Neural cell (in vitro differentiated cells): ENCODE measurements at regions not wholly inside any gene's neighbourhood (a gene's known extent, or its start where the extent isn't known, plus 50 kb on each side); places are given as distances from the start of the nearest gene placed in this dataset.

Source experiments
- EP300 ChIP-seq: fragments of 450-650 bp; conservative IDR thresholded peaks from 2 replicates; pipeline ENCODE4 v1.6.1; 2014; ENCODE audit warnings: antibody characterized with exemption, mild to moderate bottlenecking, moderate library complexity; ENCODE audit not compliant: poor library complexity, severe bottlenecking
- EZH2 ChIP-seq: fragments of 200-600, 300-800 bp; shearing (Covaris generic), sonication (generic); IDR thresholded peaks from 2 replicates; pipeline ENCODE4 v1.6.1; 2014; ENCODE audit warnings: antibody characterized with exemption, low read length, borderline replicate concordance, mild to moderate bottlenecking; ENCODE audit not compliant: insufficient read depth, poor library complexity, severe bottlenecking
- POLR2AphosphoS5 ChIP-seq: IDR thresholded peaks from 2 replicates; pipeline ENCODE4 v1.6.1; 2012
- RAD21 ChIP-seq: fragments of 450-650 bp; conservative IDR thresholded peaks from 2 replicates; pipeline ENCODE4 v1.6.1; 2014; ENCODE audit warnings: antibody characterized with exemption, mild to moderate bottlenecking, moderate library complexity
- SMC3 ChIP-seq: fragments of 450-650 bp; conservative IDR thresholded peaks from 2 replicates; pipeline ENCODE4 v1.6.1; 2014; ENCODE audit warnings: antibody characterized with exemption, mild to moderate bottlenecking, moderate library complexity; ENCODE audit not compliant: poor library complexity
- TF ChIP-seq, protein P1 (sequence below): fragments of 450-650 bp; IDR thresholded peaks from 2 replicates; pipeline ENCODE4 v1.5.1; 2014; ENCODE audit warnings: antibody characterized with exemption, mild to moderate bottlenecking, moderate library complexity; ENCODE audit not compliant: poor library complexity, severe bottlenecking
- TF ChIP-seq, protein P2 (sequence below): IDR thresholded peaks from 2 replicates; pipeline ENCODE4 v1.6.1; 2012; ENCODE audit warnings: borderline replicate concordance

DNA sequence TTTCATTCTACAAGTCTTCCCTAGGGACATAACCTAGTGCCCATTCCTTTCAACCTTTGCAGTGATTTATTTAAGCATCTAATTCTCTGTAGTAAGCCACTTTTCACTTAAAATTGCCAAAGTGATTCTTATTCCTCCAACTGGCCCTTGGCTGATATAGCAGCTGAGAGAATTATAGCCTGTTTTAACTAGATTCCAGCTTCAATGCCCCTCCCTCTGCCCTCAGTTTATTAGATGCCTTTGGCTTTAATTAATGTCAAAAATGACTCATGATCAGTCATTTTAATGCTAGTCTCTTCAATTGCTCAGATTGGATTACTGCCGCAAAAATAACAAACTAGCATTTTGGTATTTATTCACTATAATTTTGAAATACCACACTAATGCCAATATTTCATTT lies 145.4 kb upstream of the KCTD3 start:
- no peak for TF ChIP-seq SMC3
- TF ChIP-seq, protein P1, sequence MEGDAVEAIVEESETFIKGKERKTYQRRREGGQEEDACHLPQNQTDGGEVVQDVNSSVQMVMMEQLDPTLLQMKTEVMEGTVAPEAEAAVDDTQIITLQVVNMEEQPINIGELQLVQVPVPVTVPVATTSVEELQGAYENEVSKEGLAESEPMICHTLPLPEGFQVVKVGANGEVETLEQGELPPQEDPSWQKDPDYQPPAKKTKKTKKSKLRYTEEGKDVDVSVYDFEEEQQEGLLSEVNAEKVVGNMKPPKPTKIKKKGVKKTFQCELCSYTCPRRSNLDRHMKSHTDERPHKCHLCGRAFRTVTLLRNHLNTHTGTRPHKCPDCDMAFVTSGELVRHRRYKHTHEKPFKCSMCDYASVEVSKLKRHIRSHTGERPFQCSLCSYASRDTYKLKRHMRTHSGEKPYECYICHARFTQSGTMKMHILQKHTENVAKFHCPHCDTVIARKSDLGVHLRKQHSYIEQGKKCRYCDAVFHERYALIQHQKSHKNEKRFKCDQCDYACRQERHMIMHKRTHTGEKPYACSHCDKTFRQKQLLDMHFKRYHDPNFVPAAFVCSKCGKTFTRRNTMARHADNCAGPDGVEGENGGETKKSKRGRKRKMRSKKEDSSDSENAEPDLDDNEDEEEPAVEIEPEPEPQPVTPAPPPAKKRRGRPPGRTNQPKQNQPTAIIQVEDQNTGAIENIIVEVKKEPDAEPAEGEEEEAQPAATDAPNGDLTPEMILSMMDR = no peak
- TF ChIP-seq POLR2AphosphoS5 = no peak
- TF ChIP-seq EZH2 = no peak
- TF ChIP-seq, protein P2, sequence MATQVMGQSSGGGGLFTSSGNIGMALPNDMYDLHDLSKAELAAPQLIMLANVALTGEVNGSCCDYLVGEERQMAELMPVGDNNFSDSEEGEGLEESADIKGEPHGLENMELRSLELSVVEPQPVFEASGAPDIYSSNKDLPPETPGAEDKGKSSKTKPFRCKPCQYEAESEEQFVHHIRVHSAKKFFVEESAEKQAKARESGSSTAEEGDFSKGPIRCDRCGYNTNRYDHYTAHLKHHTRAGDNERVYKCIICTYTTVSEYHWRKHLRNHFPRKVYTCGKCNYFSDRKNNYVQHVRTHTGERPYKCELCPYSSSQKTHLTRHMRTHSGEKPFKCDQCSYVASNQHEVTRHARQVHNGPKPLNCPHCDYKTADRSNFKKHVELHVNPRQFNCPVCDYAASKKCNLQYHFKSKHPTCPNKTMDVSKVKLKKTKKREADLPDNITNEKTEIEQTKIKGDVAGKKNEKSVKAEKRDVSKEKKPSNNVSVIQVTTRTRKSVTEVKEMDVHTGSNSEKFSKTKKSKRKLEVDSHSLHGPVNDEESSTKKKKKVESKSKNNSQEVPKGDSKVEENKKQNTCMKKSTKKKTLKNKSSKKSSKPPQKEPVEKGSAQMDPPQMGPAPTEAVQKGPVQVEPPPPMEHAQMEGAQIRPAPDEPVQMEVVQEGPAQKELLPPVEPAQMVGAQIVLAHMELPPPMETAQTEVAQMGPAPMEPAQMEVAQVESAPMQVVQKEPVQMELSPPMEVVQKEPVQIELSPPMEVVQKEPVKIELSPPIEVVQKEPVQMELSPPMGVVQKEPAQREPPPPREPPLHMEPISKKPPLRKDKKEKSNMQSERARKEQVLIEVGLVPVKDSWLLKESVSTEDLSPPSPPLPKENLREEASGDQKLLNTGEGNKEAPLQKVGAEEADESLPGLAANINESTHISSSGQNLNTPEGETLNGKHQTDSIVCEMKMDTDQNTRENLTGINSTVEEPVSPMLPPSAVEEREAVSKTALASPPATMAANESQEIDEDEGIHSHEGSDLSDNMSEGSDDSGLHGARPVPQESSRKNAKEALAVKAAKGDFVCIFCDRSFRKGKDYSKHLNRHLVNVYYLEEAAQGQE = no peak
- no peak for TF ChIP-seq RAD21
- no peak for TF ChIP-seq EP300
